Ishikawa (cell line): ENCODE measurements at regions not wholly inside any gene's neighbourhood (a gene's known extent, or its start where the extent isn't known, plus 50 kb on each side); places are given as distances from the start of the nearest gene placed in this dataset.

Experiments used
- CEBPB ChIP-seq: IDR thresholded peaks from 2 replicates; pipeline ENCODE4 v1.6.1; 2012
- CREB1 ChIP-seq: IDR thresholded peaks from 2 replicates; pipeline ENCODE4 v1.6.1; 2012; ENCODE audit warnings: low read depth
- EGR1 ChIP-seq: IDR thresholded peaks from 2 replicates; pipeline ENCODE4 v1.6.1; 2012
- EP300 ChIP-seq: IDR thresholded peaks from 2 replicates; pipeline ENCODE4 v1.6.1; 2012; ENCODE audit warnings: borderline replicate concordance
- FOXM1 ChIP-seq: IDR thresholded peaks from 2 replicates; pipeline ENCODE4 v1.6.1; 2012; ENCODE audit warnings: low read depth, borderline replicate concordance
- NFIC ChIP-seq: IDR thresholded peaks from 2 replicates; pipeline ENCODE4 v1.6.1; 2012
- RAD21 ChIP-seq: IDR thresholded peaks from 2 replicates; pipeline ENCODE4 v1.6.1; 2012; ENCODE audit warnings: low read depth
- TAF1 ChIP-seq: IDR thresholded peaks from 2 replicates; pipeline ENCODE4 v1.6.1; 2012; ENCODE audit warnings: low read depth, mild to moderate bottlenecking
- TCF12 ChIP-seq: IDR thresholded peaks from 2 replicates; pipeline ENCODE4 v1.6.1; 2012; ENCODE audit warnings: low read depth
- TEAD4 ChIP-seq: IDR thresholded peaks from 2 replicates; pipeline ENCODE4 v1.6.1; 2012
- YY1 ChIP-seq: IDR thresholded peaks from 2 replicates; pipeline ENCODE4 v1.6.1; 2012; ENCODE audit warnings: low read depth
- ZBTB7A ChIP-seq: IDR thresholded peaks from 2 replicates; pipeline ENCODE4 v1.6.1; 2012; ENCODE audit warnings: low read depth
- TF ChIP-seq, protein P1 (sequence below): IDR thresholded peaks from 2 replicates; pipeline ENCODE4 v1.6.1; 2012
- TF ChIP-seq, protein P2 (sequence below): IDR thresholded peaks from 2 replicates; pipeline ENCODE4 v1.6.1; 2012
- TF ChIP-seq, protein P3 (sequence below): IDR thresholded peaks from 2 replicates; pipeline ENCODE4 v1.6.1; 2012; ENCODE audit warnings: low read depth, mild to moderate bottlenecking

DNA sequence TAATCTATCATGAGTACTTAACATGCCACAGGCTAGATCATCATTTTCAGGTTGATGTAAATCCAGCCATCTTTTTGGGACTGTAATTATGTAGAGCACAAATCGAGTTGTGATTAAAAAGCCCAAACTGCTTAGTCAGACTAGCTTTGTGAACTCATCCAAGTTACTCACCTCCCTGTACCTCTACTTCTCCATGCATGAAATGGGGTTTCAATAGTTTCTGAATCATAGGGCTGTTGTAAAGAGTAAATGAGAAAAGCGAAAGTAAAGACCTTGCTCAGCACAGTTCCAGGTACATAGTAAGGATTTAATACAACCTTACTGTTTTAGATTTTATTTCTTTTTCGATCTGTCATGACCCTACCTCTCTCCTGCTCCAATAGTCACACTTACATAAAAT is 85.6 kb upstream of the GAP43 start:
- TF ChIP-seq CREB1: no peak
- no peak for TF ChIP-seq FOXM1
- TF ChIP-seq, protein P1, sequence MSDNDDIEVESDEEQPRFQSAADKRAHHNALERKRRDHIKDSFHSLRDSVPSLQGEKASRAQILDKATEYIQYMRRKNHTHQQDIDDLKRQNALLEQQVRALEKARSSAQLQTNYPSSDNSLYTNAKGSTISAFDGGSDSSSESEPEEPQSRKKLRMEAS: no peak
- TF ChIP-seq, protein P2, sequence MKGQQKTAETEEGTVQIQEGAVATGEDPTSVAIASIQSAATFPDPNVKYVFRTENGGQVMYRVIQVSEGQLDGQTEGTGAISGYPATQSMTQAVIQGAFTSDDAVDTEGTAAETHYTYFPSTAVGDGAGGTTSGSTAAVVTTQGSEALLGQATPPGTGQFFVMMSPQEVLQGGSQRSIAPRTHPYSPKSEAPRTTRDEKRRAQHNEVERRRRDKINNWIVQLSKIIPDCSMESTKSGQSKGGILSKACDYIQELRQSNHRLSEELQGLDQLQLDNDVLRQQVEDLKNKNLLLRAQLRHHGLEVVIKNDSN: no peak
- no peak for TF ChIP-seq CEBPB
- TF ChIP-seq YY1: no peak
- TF ChIP-seq NFIC: no peak
- TF ChIP-seq, protein P3, sequence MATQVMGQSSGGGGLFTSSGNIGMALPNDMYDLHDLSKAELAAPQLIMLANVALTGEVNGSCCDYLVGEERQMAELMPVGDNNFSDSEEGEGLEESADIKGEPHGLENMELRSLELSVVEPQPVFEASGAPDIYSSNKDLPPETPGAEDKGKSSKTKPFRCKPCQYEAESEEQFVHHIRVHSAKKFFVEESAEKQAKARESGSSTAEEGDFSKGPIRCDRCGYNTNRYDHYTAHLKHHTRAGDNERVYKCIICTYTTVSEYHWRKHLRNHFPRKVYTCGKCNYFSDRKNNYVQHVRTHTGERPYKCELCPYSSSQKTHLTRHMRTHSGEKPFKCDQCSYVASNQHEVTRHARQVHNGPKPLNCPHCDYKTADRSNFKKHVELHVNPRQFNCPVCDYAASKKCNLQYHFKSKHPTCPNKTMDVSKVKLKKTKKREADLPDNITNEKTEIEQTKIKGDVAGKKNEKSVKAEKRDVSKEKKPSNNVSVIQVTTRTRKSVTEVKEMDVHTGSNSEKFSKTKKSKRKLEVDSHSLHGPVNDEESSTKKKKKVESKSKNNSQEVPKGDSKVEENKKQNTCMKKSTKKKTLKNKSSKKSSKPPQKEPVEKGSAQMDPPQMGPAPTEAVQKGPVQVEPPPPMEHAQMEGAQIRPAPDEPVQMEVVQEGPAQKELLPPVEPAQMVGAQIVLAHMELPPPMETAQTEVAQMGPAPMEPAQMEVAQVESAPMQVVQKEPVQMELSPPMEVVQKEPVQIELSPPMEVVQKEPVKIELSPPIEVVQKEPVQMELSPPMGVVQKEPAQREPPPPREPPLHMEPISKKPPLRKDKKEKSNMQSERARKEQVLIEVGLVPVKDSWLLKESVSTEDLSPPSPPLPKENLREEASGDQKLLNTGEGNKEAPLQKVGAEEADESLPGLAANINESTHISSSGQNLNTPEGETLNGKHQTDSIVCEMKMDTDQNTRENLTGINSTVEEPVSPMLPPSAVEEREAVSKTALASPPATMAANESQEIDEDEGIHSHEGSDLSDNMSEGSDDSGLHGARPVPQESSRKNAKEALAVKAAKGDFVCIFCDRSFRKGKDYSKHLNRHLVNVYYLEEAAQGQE: no peak
- no peak for TF ChIP-seq EGR1

DNA sequence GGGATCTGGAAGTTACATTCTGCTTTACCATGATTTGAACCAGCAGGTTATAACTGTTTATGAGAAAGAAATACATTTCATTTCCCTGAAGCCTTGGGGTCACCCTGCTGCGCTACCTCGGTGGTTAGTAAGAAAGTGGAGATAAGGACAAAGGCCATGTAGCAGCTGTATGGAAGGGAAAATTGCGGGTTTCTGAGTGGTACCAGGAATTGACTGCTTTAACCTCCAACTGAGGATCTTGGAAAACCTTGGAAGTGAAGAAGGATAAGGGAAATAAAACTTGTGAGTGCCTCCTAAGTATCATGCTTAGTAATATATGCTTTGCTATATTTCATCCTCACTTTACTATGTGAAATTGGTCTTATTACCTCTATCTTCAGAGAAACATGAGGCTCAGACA is 76.1 kb upstream of the GAP43 start:
- TF ChIP-seq, protein P3: no peak
- TF ChIP-seq TAF1: no peak
- no peak for TF ChIP-seq RAD21
- TF ChIP-seq TCF12: no peak
- no peak for TF ChIP-seq TEAD4
- TF ChIP-seq CREB1: no peak
- no peak for TF ChIP-seq EGR1
- TF ChIP-seq NFIC: no peak
- TF ChIP-seq YY1: no peak
- TF ChIP-seq FOXM1: no peak
- no peak for TF ChIP-seq ZBTB7A
- TF ChIP-seq EP300: no peak
- TF ChIP-seq, protein P1: no peak
- TF ChIP-seq, protein P2: no peak
- TF ChIP-seq CEBPB: no peak

DNA sequence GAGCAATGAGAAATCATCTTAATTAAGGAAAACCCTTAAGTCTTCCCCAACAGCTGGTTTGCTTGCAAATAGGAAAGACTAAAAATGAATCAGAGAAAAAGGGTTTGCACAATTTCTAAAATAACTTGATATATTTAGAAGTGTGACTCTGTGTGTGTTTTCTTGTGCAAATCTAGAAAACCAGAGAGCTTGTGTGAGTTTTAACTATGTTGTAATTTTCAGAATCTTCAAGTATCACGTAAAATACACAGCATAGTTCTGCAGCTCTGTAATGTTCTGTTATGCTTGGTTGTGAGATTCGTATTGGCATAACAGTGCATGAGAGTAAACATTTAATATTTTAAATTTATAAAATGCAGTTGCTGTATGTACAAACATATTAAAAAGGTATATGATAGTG is 74.7 kb upstream of the GAP43 start:
- TF ChIP-seq, protein P1: no peak
- no peak for TF ChIP-seq FOXM1
- no peak for TF ChIP-seq CEBPB
- TF ChIP-seq CREB1: no peak
- no peak for TF ChIP-seq ZBTB7A
- TF ChIP-seq, protein P2: no peak
- no peak for TF ChIP-seq NFIC
- TF ChIP-seq EGR1: no peak
- no peak for TF ChIP-seq EP300

DNA sequence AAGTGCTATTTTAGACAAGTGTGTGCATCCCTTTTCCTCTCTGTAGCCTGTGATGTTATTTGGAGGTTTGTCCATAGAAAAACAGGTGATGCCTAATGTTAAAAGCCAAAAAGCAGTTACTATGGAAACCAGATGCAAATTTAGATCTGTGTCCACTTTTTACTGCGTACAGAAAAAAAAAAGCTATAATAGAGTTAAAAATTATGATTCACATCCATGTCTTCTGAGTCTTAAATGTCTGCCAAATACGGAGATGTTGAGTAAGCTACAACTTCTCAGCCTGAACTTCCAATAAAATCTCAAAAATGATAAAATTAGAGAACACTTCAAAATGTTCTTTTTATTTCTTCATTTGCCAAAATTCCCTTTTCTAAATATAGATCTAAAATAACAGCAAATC is 74.2 kb upstream of the GAP43 start:
- no peak for TF ChIP-seq EP300
- TF ChIP-seq, protein P3: no peak
- TF ChIP-seq, protein P1: no peak
- TF ChIP-seq NFIC: no peak
- TF ChIP-seq TEAD4: no peak
- no peak for TF ChIP-seq RAD21
- TF ChIP-seq, protein P2: no peak
- no peak for TF ChIP-seq FOXM1
- no peak for TF ChIP-seq TCF12
- no peak for TF ChIP-seq EGR1
- no peak for TF ChIP-seq TAF1
- TF ChIP-seq YY1: no peak
- TF ChIP-seq CREB1: no peak
- TF ChIP-seq CEBPB: no peak
- TF ChIP-seq ZBTB7A: no peak
